Mucosa of descending colon (tissue), 3 donors: ENCODE measurements at regions not wholly inside any gene's neighbourhood (a gene's known extent, or its start where the extent isn't known, plus 50 kb on each side); places are given as distances from the start of the nearest gene placed in this dataset.
A peak's percentile ranks its signal among the peaks of the same experiment; 100 is the strongest.
"Not testable (repeated sequence)": the region's sequence is repeated elsewhere in the genome, so short reads cannot be mapped to it uniquely, and the experiment has no call there.

Source experiments
- ATAC-seq: fragments of 200-7000 bp; cut with Tn5 transposase; one replicate; pipeline ENCODE4 v1.9.1; 2020; ENCODE audit warnings: mild to moderate bottlenecking, moderate library complexity
- DNase-seq, 3 donors: peaks; one replicate each; pipeline ENCODE4 v3.0.0-alpha.2; 2020
- H3K36me3 ChIP-seq: fragments of 200-600 bp; one replicate; pipeline ENCODE4 v1.8.0; 2021; ENCODE audit warnings: low read depth, mild to moderate bottlenecking
- H3K4me1 ChIP-seq: fragments of 200-600 bp; one replicate; pipeline ENCODE4 v1.8.0; 2021; ENCODE audit warnings: low read depth, mild to moderate bottlenecking
- H3K4me3 ChIP-seq: fragments of 200-600 bp; one replicate; pipeline ENCODE4 v1.8.0; 2021; ENCODE audit warnings: mild to moderate bottlenecking
- H3K9me3 ChIP-seq: fragments of 200-600 bp; one replicate; pipeline ENCODE4 v1.8.0; 2021; ENCODE audit warnings: mild to moderate bottlenecking
- CTCF ChIP-seq: fragments of 200-600 bp; IDR thresholded peaks from one replicate; pipeline ENCODE4 v1.8.0; 2022; ENCODE audit warnings: antibody characterized with exemption, mild to moderate bottlenecking
- intact Hi-C, 2 donors: fragments of 100-400 bp; cut with DNase I in 1 of 2; cut with micrococcal nuclease in 1 of 2; formaldehyde crosslinking; loops; one replicate each; pipeline versions ENCODE4 v1.11.0 to v1.11.1; 2022; cut with DNase I, micrococcal nuclease
- donor health status: DM: no; HTN: no; CAD: no; lungs with moderate emphysema.
- donor health status: DM: no; HTN: no; CAD: no.
- donor health status: DM: no; HTN: yes; CAD: no.

GRCh38 chr2:187617905-187618304, 63.7 kb upstream of the TFPI start:
- no peak for DNase-seq
- Histone ChIP-seq H3K4me3 (no peak overlapping the region), H3K4me1 (no peaks in the 10 kb centered on the region), H3K36me3 (no peaks in the 10 kb centered on the region), H3K9me3 (no peaks in the 10 kb centered on the region)
- no peak for ATAC-seq
- intact Hi-C loops, result no loop called here
- TF ChIP-seq CTCF, result no peak

GRCh38 chr2:187618813-187619212, 64.6 kb upstream of the TFPI start:
- intact Hi-C loops, result no loop called here
- Histone ChIP-seq H3K4me1 (no peaks in the 10 kb centered on the region), H3K36me3 (no peaks in the 10 kb centered on the region), H3K9me3 (no peaks in the 10 kb centered on the region), H3K4me3 (no peak overlapping the region)
- no peak for TF ChIP-seq CTCF
- ATAC-seq, result no peak
- DNase-seq, result no peak

GRCh38 chr2:187627153-187627552, 72.9 kb upstream of the TFPI start:
- no peak for DNase-seq
- Histone ChIP-seq H3K9me3 (no peaks in the 10 kb centered on the region), H3K36me3 (no peaks in the 10 kb centered on the region), H3K4me3 (no peak overlapping the region), H3K4me1 (no peaks in the 10 kb centered on the region)
- intact Hi-C loops, result no loop called here
- TF ChIP-seq CTCF, result no peak
- no peak for ATAC-seq

GRCh38 chr2:187636731-187637391, 82.6 kb upstream of the TFPI start:
- intact Hi-C loops, ATAC-seq, H3K4me1 ChIP-seq, H3K4me3 ChIP-seq, H3K36me3 ChIP-seq, H3K9me3 ChIP-seq: not testable (repeated sequence)
- DNase-seq, result peak in 1 of 3 donors; percentile 20

GRCh38 chr2:187637392-187637740, 83.1 kb upstream of the TFPI start:
- peak in 1 of 3 donors; percentile 26 for DNase-seq
- ATAC-seq, H3K9me3 ChIP-seq, H3K4me1 ChIP-seq, H3K36me3 ChIP-seq, intact Hi-C loops, H3K4me3 ChIP-seq: not testable (repeated sequence)

GRCh38 chr2:187637771-187638170, 83.5 kb upstream of the TFPI start:
- H3K9me3 ChIP-seq, H3K4me3 ChIP-seq, H3K36me3 ChIP-seq, intact Hi-C loops, ATAC-seq, H3K4me1 ChIP-seq: not testable (repeated sequence)
- peak in 1 of 3 donors; percentile 26 for DNase-seq

GRCh38 chr2:187638840-187639239, 84.6 kb upstream of the TFPI start:
- DNase-seq, result no peak
- no peak overlapping the region for H3K4me3 ChIP-seq

More at GRCh38 chr2:187638840-187639239, 84.6 kb upstream of the TFPI start:
- intact Hi-C loops, result no loop called here
- TF ChIP-seq CTCF, result no peak
- Histone ChIP-seq H3K36me3 (no peaks in the 10 kb centered on the region), H3K9me3 (no peaks in the 10 kb centered on the region), H3K4me1 (no peaks in the 10 kb centered on the region)
- ATAC-seq, result no peak
